IMR-90 (cell line): ENCODE measurements at regions not wholly inside any gene's neighbourhood (a gene's known extent, or its start where the extent isn't known, plus 50 kb on each side); places are given as distances from the start of the nearest gene placed in this dataset.

Experiments
- ATAC-seq: fragments of 200-7000 bp; cut with Tn5 transposase; 2 replicates; pipeline ENCODE4 v1.9.1; 2020; ENCODE audit warnings: low read depth, mild to moderate bottlenecking, moderate library complexity
- BruUV-seq: library from RNA; stranded (reverse); fragments of 400-500 nt; replicated peaks from 2 replicates; lab custom pipeline; 2021; lab: Mats Ljungman, UMichigan
- CTCF ChIA-PET: fragments of 300-600 bp; formaldehyde crosslinking; extraction: SDS; loops from one replicate; lab custom pipeline; 2021; ENCODE audit warnings: antibody characterized with exemption; lab: Yijun Ruan, JAX
- POLR2A ChIA-PET: fragments of 300-600 bp; sonication (Branson Sonifier 250); formaldehyde crosslinking; loops from one replicate; lab custom pipeline; 2022; ENCODE audit warnings: antibody characterized with exemption; ENCODE audit not compliant: unreplicated experiment; lab: Charles Lee
- DNase-seq: peaks from one replicate; pipeline ENCODE4 v3.0.0; 2013
- H2AFZ ChIP-seq: replicated peaks from 2 replicates; pipeline ENCODE3; 2013; ENCODE audit warnings: low read length, mild to moderate bottlenecking; ENCODE audit not compliant: poor library complexity
- H2AK5ac ChIP-seq: 2 replicates; pipeline ENCODE4 v1.6.1; 2013; ENCODE audit warnings: low read depth, low read length, inconsistent platforms
- H2AK9ac ChIP-seq: replicated peaks from 2 replicates; pipeline ENCODE3; 2013; ENCODE audit warnings: mild to moderate bottlenecking, low read depth, low read length, moderate library complexity; ENCODE audit not compliant: poor library complexity
- H2BK120ac ChIP-seq: 2 replicates; pipeline ENCODE4 v1.6.1; 2013; ENCODE audit warnings: low read depth, low read length, inconsistent platforms
- H2BK15ac ChIP-seq: 3 replicates; pipeline ENCODE4 v1.6.1; 2013; ENCODE audit warnings: low read depth, low read length, inconsistent platforms
- H2BK20ac ChIP-seq: 2 replicates; pipeline ENCODE4 v1.6.1; 2013; ENCODE audit warnings: low read depth, mild to moderate bottlenecking, inconsistent platforms, low read length, moderate library complexity
- H2BK5ac ChIP-seq: 2 replicates; pipeline ENCODE4 v1.6.1; 2013; ENCODE audit warnings: mild to moderate bottlenecking, low read depth, low read length, inconsistent platforms; ENCODE audit not compliant: poor library complexity, severe bottlenecking
- H3K14ac ChIP-seq: replicated peaks from 2 replicates; pipeline ENCODE4 v1.6.1; 2013; ENCODE audit warnings: low read depth, low read length, inconsistent platforms
- H3K18ac ChIP-seq: 2 replicates; pipeline ENCODE4 v1.6.1; 2013; ENCODE audit warnings: low read depth, low read length, control low read depth
- H3K23ac ChIP-seq: 2 replicates; pipeline ENCODE4 v1.6.1; 2013; ENCODE audit warnings: low read depth, low read length, inconsistent platforms
- H3K27ac ChIP-seq: 2 replicates; pipeline ENCODE4 v1.5.1; 2013; ENCODE audit warnings: mild to moderate bottlenecking, control low read depth, low read length; ENCODE audit not compliant: insufficient read depth
- H3K27me3 ChIP-seq: 2 replicates; pipeline ENCODE4 v1.6.1; 2013; ENCODE audit warnings: low read length; ENCODE audit not compliant: control insufficient read depth, insufficient read depth
- H3K36me3 ChIP-seq: 2 replicates; pipeline ENCODE4 v1.6.1; 2013; ENCODE audit warnings: low read length, mixed read lengths; ENCODE audit not compliant: control insufficient read depth, insufficient read depth
- H3K4ac ChIP-seq: 2 replicates; pipeline ENCODE4 v1.6.1; 2013; ENCODE audit warnings: low read depth, low read length, inconsistent platforms
- H3K4me1 ChIP-seq: 2 replicates; pipeline ENCODE4 v1.6.1; 2013; ENCODE audit warnings: low read length, mixed read lengths; ENCODE audit not compliant: control insufficient read depth, insufficient read depth
- H3K4me2 ChIP-seq: 2 replicates; pipeline ENCODE4 v1.6.1; 2013; ENCODE audit warnings: low read depth, mild to moderate bottlenecking, control low read depth, low read length, moderate library complexity
- H3K4me3 ChIP-seq: 2 replicates; pipeline ENCODE4 v1.5.1; 2013; ENCODE audit warnings: low read depth, mild to moderate bottlenecking, control low read depth, low read length, moderate library complexity; ENCODE audit not compliant: insufficient read depth
- H3K56ac ChIP-seq: 2 replicates; pipeline ENCODE4 v1.6.1; 2013; ENCODE audit warnings: low read length, inconsistent platforms; ENCODE audit not compliant: insufficient read depth; ENCODE audit errors: extremely low read depth
- H3K79me1 ChIP-seq, 2 experiments: 2 replicates each; pipeline ENCODE4 v1.6.1; 2013; ENCODE audit warnings: low read length in 2 of 2, inconsistent platforms in 1 of 2, low read depth in 1 of 2
- H3K9ac ChIP-seq: 2 replicates; pipeline ENCODE4 v1.6.1; 2013; ENCODE audit warnings: low read depth, low read length, control low read depth
- H3K9me1 ChIP-seq: 2 replicates; pipeline ENCODE4 v1.6.1; 2013; ENCODE audit warnings: low read length, inconsistent platforms; ENCODE audit not compliant: insufficient read depth
- H3K9me3 ChIP-seq: 2 replicates; pipeline ENCODE4 v1.6.1; 2013; ENCODE audit warnings: low read length; ENCODE audit not compliant: control insufficient read depth, insufficient read depth
- H4K20me1 ChIP-seq: 2 replicates; pipeline ENCODE4 v1.6.1; 2013; ENCODE audit warnings: low read length, inconsistent platforms; ENCODE audit not compliant: insufficient read depth
- H4K5ac ChIP-seq: 2 replicates; pipeline ENCODE4 v1.6.1; 2013; ENCODE audit warnings: mild to moderate bottlenecking, low read depth, low read length, control low read depth
- H4K8ac ChIP-seq, 2 experiments: 2 replicates each; pipeline ENCODE4 v1.6.1; 2013; ENCODE audit warnings: low read depth in 2 of 2, low read length in 2 of 2, control low read depth in 1 of 2, inconsistent platforms in 1 of 2
- H4K91ac ChIP-seq: 2 replicates; pipeline ENCODE4 v1.6.1; 2013; ENCODE audit warnings: low read depth, low read length, inconsistent platforms; ENCODE audit not compliant: insufficient read depth
- BHLHE40 ChIP-seq: fragments of 150-350 bp; IDR thresholded peaks from 2 replicates; pipeline ENCODE4 v1.6.1; 2016; ENCODE audit warnings: mild to moderate bottlenecking, low read depth, low read length
- CEBPB ChIP-seq: IDR thresholded peaks from 2 replicates; pipeline ENCODE4 v1.6.1; 2012; ENCODE audit warnings: low read depth, low read length, improper control_type of control experiment
- CTCF ChIP-seq: conservative IDR thresholded peaks from 2 replicates; pipeline ENCODE4 v1.5.1; 2012; ENCODE audit warnings: mild to moderate bottlenecking, low read depth, low read length, improper control_type of control experiment
- FOS ChIP-seq: fragments of 150-350 bp; IDR thresholded peaks from 2 replicates; pipeline ENCODE4 v1.6.1; 2016; ENCODE audit warnings: low read depth, low read length
- MAFK ChIP-seq: IDR thresholded peaks from 2 replicates; pipeline ENCODE4 v1.6.1; 2012; ENCODE audit warnings: low read depth, low read length, improper control_type of control experiment
- MAZ ChIP-seq: IDR thresholded peaks from 2 replicates; pipeline ENCODE4 v1.6.1; 2012; ENCODE audit warnings: low read depth, mild to moderate bottlenecking, low read length, improper control_type of control experiment, moderate library complexity, borderline replicate concordance
- MXI1 ChIP-seq: IDR thresholded peaks from 2 replicates; pipeline ENCODE4 v1.6.1; 2012; ENCODE audit warnings: low read depth, mild to moderate bottlenecking, low read length, moderate library complexity, borderline replicate concordance
- RFX5 ChIP-seq: IDR thresholded peaks from 2 replicates; pipeline ENCODE4 v1.8.0; 2012; ENCODE audit warnings: low read depth, mild to moderate bottlenecking, low read length, moderate library complexity
- SMC3 ChIP-seq: fragments of 150-350 bp; IDR thresholded peaks from 2 replicates; pipeline ENCODE4 v1.6.1; 2016; ENCODE audit warnings: low read depth, mild to moderate bottlenecking, antibody characterized with exemption, low read length, moderate library complexity
- WGBS, 2 experiments: methylation state at CpG; one replicate each; pipeline versions ENCODE4 v1.1.5 to v1.1.7; 2013; ENCODE audit warnings: missing lambda C conversion rate in 2 of 2; ENCODE audit not compliant: insufficient read length in 1 of 2; ENCODE audit errors: extremely low coverage in 2 of 2; 5-methylcytosine and 5-hydroxymethylcytosine counted together
- dilution Hi-C: fragments of 300-500 bp; cut with HindIII; formaldehyde crosslinking; loops from one replicate; pipeline ENCODE4 v1.14.3; 2018; ENCODE audit warnings: low sequenced_read_pairs; ENCODE audit not compliant: unreplicated experiment
- in situ Hi-C: fragments of 300-500 bp; cut with MboI; formaldehyde crosslinking; loops from 3 replicates; pipeline ENCODE4 v1.14.3; 2019; ENCODE audit warnings: low sequenced_read_pairs, inconsistent platforms, mixed read lengths
- intact Hi-C: fragments of 100-400 bp; cut with micrococcal nuclease; formaldehyde crosslinking; loops from 2 replicates; pipeline ENCODE4 v1.10.0; 2022
- TF ChIP-seq, protein P1 (sequence below): fragments of 150-350 bp; IDR thresholded peaks from 2 replicates; pipeline ENCODE4 v1.6.1; 2016; ENCODE audit warnings: low read depth, mild to moderate bottlenecking, low read length, moderate library complexity, borderline replicate concordance

DNA sequence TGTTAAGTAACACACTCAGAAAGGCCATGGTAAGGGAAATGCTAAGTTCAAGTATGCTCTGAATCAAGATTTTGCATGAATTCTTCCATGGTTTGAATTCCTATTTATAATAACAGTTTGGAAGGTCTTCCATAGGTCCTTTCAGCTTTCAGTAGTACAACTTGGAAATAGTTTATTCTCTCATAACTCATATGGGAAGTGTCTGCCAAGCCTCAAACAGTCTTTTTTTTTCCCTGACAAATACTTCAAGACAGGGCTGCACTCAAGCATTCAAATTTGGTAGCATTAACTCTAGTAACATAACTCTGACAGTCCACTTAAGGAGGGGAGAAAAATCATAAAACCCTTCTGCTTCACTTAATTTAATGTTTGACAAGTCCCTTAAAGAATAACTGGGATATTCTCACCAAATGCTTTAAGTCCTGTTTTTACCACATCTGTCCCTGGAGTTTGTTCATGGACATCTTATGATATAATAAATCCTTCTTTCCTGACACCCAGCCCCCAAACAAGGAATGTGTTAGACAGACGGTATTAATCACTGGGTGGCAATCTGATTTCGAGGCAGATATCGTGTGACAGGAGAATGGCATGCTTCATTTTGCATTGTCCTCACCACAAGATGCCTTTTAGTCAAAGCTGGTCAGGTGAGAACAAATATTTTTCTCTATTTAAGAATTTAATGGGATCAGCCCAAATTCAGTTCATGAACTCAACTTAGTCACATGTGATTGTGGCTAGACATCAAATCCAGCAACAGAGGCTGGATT lies 165.7 kb downstream of the BMP4 start:
- Histone ChIP-seq H3K14ac (no peak overlapping the region), H3K79me1 (no peaks in the 10 kb centered on the region), H4K8ac (no peak overlapping the region), H3K56ac (no peak overlapping the region), H4K20me1 (no peaks in the 10 kb centered on the region), H2BK5ac (no peak overlapping the region), H3K4me2 (no peak overlapping the region), H3K27me3 (peaks cover 10% of the 10 kb centered on the region), H3K9me3 (no peaks in the 10 kb centered on the region), H3K36me3 (no peaks in the 10 kb centered on the region), H2BK15ac (no peak overlapping the region), H3K4me3 (no peak overlapping the region), H2BK20ac (no peak overlapping the region), H3K23ac (no peak overlapping the region), H4K5ac (no peak overlapping the region), H4K91ac (no peak overlapping the region), H2AK5ac (no peak overlapping the region), H2BK120ac (no peak overlapping the region), H3K9ac (no peak overlapping the region), H2AFZ (no peak overlapping the region), H3K9me1 (no peaks in the 10 kb centered on the region), H3K18ac (no peak overlapping the region), H3K4ac (no peak overlapping the region), H3K4me1 (peaks cover 6% of the 10 kb centered on the region; the same call in 1 of the 2 replicates), H3K27ac (no peak overlapping the region), H2AK9ac (no peak overlapping the region)
- TF ChIP-seq, protein P1, sequence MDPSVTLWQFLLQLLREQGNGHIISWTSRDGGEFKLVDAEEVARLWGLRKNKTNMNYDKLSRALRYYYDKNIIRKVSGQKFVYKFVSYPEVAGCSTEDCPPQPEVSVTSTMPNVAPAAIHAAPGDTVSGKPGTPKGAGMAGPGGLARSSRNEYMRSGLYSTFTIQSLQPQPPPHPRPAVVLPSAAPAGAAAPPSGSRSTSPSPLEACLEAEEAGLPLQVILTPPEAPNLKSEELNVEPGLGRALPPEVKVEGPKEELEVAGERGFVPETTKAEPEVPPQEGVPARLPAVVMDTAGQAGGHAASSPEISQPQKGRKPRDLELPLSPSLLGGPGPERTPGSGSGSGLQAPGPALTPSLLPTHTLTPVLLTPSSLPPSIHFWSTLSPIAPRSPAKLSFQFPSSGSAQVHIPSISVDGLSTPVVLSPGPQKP = no peak
- TF ChIP-seq RFX5 = no peak
- TF ChIP-seq MXI1 = no peak
- TF ChIP-seq BHLHE40 = no peak
- TF ChIP-seq MAFK = no peak
- no peak for TF ChIP-seq CTCF
- TF ChIP-seq CEBPB = no peak
- TF ChIP-seq FOS = no peak
- no peak for TF ChIP-seq SMC3
- no peak for TF ChIP-seq MAZ
- ChIA-PET POLR2A (no interaction called here), CTCF (no interaction called here)
- no TSS peak for BruUV-seq
- dilution Hi-C loops (no loop called here), in situ Hi-C loops (no loop called here), intact Hi-C loops (no loop called here)
- ATAC-seq = no peak
- WGBS, 2 experiments = no CpG with 5 or more reads among the region's 3 CpGs
- no peak for DNase-seq
